Frontal cortex (tissue), 3 donors: ENCODE measurements at regions not wholly inside any gene's neighbourhood (a gene's known extent, or its start where the extent isn't known, plus 50 kb on each side); places are given as distances from the start of the nearest gene placed in this dataset.
"Not testable (repeated sequence)": the region's sequence is repeated elsewhere in the genome, so short reads cannot be mapped to it uniquely, and the experiment has no call there.

ENCODE experiments used
- DNase-seq, 2 donors: peaks; one replicate each; pipeline ENCODE4 v3.0.0; 2012; ENCODE audit warnings: low spot score in 2 of 2
- FAIRE-seq: peaks from 2 replicates; lab custom pipeline; 2012; peaks lifted over from hg19 to GRCh38; lab: Jason Lieb, UNC
- donor health status: control.
- donor health status: control.
- donor health status: control.

GRCh38 chr2:67132441-67132940, 264.6 kb upstream of the ETAA1 start:
- DNase-seq, FAIRE-seq: not testable (repeated sequence)

- DNase-seq (no peak), FAIRE-seq (no peak)
Observed at GRCh38 chr2:67135208-67135607, 261.9 kb upstream of the ETAA1 start.

- DNase-seq (no peak), FAIRE-seq (no peak)
Observed at GRCh38 chr2:67137699-67138098, 259.4 kb upstream of the ETAA1 start.

GRCh38 chr2:67142071-67142470, 255.1 kb upstream of the ETAA1 start:
- no peak for FAIRE-seq
- DNase-seq, result no peak

- no peak for DNase-seq
- FAIRE-seq, result no peak
Observed at GRCh38 chr2:67142741-67143140, 254.4 kb upstream of the ETAA1 start.

GRCh38 chr2:67145851-67146250, 251.3 kb upstream of the ETAA1 start:
- FAIRE-seq (no peak), DNase-seq (no peak)

- DNase-seq (no peak), FAIRE-seq (no peak)
Observed at GRCh38 chr2:67156796-67157195, 240.3 kb upstream of the ETAA1 start.

- FAIRE-seq (no peak), DNase-seq (no peak)
Observed at GRCh38 chr2:67158718-67159117, 238.4 kb upstream of the ETAA1 start.

GRCh38 chr2:67159929-67160328, 237.2 kb upstream of the ETAA1 start:
- DNase-seq (no peak), FAIRE-seq (no peak)

- FAIRE-seq (no peak), DNase-seq (no peak)
Observed at GRCh38 chr2:67164771-67165522, 232.2 kb upstream of the ETAA1 start.

- FAIRE-seq, result no peak
- no peak for DNase-seq
Observed at GRCh38 chr2:67165523-67165990, 231.6 kb upstream of the ETAA1 start.

GRCh38 chr2:67166511-67166910, 230.6 kb upstream of the ETAA1 start:
- not testable (repeated sequence) for FAIRE-seq, DNase-seq

- FAIRE-seq (no peak), DNase-seq (no peak)
Observed at GRCh38 chr2:67169417-67170140, 227.6 kb upstream of the ETAA1 start.

GRCh38 chr2:67179526-67179925, 217.6 kb upstream of the ETAA1 start:
- DNase-seq (no peak), FAIRE-seq (no peak)

- FAIRE-seq, result no peak
- DNase-seq, result no peak
Observed at GRCh38 chr2:67180841-67181240, 216.3 kb upstream of the ETAA1 start.

- DNase-seq (no peak), FAIRE-seq (no peak)
Observed at GRCh38 chr2:67182884-67183283, 214.2 kb upstream of the ETAA1 start.

- no peak for FAIRE-seq
- no peak for DNase-seq
Observed at GRCh38 chr2:67186326-67186725, 210.8 kb upstream of the ETAA1 start.

GRCh38 chr2:67186871-67187270, 210.3 kb upstream of the ETAA1 start:
- DNase-seq (no peak), FAIRE-seq (no peak)

- FAIRE-seq, result not testable (repeated sequence)
Observed at GRCh38 chr2:67195327-67195726, 201.8 kb upstream of the ETAA1 start.

GRCh38 chr2:67201521-67201920, 195.6 kb upstream of the ETAA1 start:
- DNase-seq (no peak), FAIRE-seq (no peak)

More at GRCh38 chr2:67195327-67195726, 201.8 kb upstream of the ETAA1 start:
- DNase-seq, result not testable (repeated sequence)

- FAIRE-seq (no peak), DNase-seq (no peak)
Observed at GRCh38 chr2:67204349-67204748, 192.8 kb upstream of the ETAA1 start.
